Stimulated activated CD4-positive, alpha-beta T cell treated with anti-CD3 and anti-CD28 coated beads, TNF-alpha, amount 100 ng/mL, for 1 hour (primary cell): ENCODE measurements at regions not wholly inside any gene's neighbourhood (a gene's known extent, or its start where the extent isn't known, plus 50 kb on each side); places are given as distances from the start of the nearest gene placed in this dataset.

Experiments
- DNase-seq, 3 donors: peaks; one replicate each; pipeline ENCODE4 v3.0.0-alpha.2; 2020; ENCODE audit warnings: low read depth in 3 of 3, low spot score in 1 of 3

- DNase-seq: no peak
Observed at GRCh38 chr4:183763990-183764754, 105.1 kb downstream of the TRAPPC11 start.

- DNase-seq: no peak
Observed at GRCh38 chr4:183765251-183765911, 106.3 kb downstream of the TRAPPC11 start.

GRCh38 chr4:183766140-183766539 lies 107.0 kb downstream of the TRAPPC11 start:
- no peak for DNase-seq

- no peak for DNase-seq
Observed at GRCh38 chr4:183770906-183771305, 111.8 kb downstream of the TRAPPC11 start.

- DNase-seq: no peak
Observed at GRCh38 chr4:183772361-183772760, 113.3 kb downstream of the TRAPPC11 start.

GRCh38 chr4:183773790-183774189 lies 114.7 kb downstream of the TRAPPC11 start:
- DNase-seq: no peak

GRCh38 chr4:183783306-183783705 lies 121.8 kb upstream of the STOX2 start:
- no peak for DNase-seq

GRCh38 chr4:183783991-183784553 lies 121.0 kb upstream of the STOX2 start:
- DNase-seq: no peak

GRCh38 chr4:183788308-183788905 lies 116.7 kb upstream of the STOX2 start:
- DNase-seq: no peak

GRCh38 chr4:183789657-183790056 lies 115.5 kb upstream of the STOX2 start:
- DNase-seq: no peak

GRCh38 chr4:183790661-183791060 lies 114.4 kb upstream of the STOX2 start:
- DNase-seq: no peak

- no peak for DNase-seq
Observed at GRCh38 chr4:183797011-183797444, 108.1 kb upstream of the STOX2 start.

- no peak for DNase-seq
Observed at GRCh38 chr4:183797445-183798300, 107.4 kb upstream of the STOX2 start.

- no peak for DNase-seq
Observed at GRCh38 chr4:183798301-183799253, 106.5 kb upstream of the STOX2 start.

GRCh38 chr4:183801457-183802165 lies 103.5 kb upstream of the STOX2 start:
- no peak for DNase-seq

GRCh38 chr4:183806341-183806740 lies 98.8 kb upstream of the STOX2 start:
- no peak for DNase-seq

- no peak for DNase-seq
Observed at GRCh38 chr4:183807420-183808096, 97.5 kb upstream of the STOX2 start.

- no peak for DNase-seq
Observed at GRCh38 chr4:183808097-183808456, 97.0 kb upstream of the STOX2 start.

GRCh38 chr4:183812567-183812966 lies 92.5 kb upstream of the STOX2 start:
- DNase-seq: no peak
